Stimulated activated CD4-positive, alpha-beta T cell treated with anti-CD3 and anti-CD28 coated beads, Interleukin-2, amount 100 ng/mL, for 24 hours (primary cell): ENCODE measurements at regions not wholly inside any gene's neighbourhood (a gene's known extent, or its start where the extent isn't known, plus 50 kb on each side); places are given as distances from the start of the nearest gene placed in this dataset.

Experiments used
- DNase-seq, 2 donors: peaks; one replicate each; pipeline ENCODE4 v3.0.0-alpha.2; 2020

DNA sequence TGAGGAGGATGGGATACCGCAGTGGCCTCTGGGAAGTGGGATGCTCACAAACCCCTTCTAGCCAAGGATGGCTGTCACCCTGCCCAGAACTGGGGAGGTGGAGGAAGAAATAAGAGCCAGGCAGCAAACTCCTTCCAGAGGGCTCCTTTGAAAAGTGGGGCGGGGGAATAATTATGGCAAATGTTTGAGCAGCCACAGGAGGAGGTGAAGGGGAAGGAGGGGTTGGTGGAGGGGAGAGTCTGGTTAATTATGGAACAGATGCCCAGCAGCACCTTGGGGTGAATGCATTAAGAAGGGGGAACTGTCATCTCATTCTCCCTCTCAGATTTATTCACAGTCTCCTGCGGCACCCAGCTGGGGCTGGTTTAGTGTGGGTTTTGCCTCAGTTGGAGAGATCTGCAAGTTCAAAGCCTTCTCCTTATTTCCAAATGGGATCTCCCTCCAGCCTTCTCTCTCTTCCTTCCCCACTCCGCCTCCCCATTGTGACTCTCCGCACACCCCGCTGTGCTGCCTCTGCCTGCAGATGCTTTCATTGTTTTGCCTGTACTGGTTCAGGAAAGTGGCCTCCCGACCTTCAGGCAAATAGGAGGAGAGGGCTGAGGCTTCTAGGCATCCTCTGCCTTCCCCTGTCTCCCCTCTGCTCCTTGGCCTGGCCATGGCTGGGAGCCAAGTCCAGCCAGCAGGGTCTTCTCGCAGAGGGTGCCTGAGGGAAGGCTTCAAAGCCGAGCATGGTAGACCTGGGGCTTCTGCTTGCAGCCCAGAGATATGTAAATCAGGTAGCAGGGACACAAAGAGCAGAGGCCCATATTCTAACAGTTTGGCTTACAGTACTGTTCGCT, 457.2 kb upstream of the MEX3C start:
- no peak for DNase-seq

DNA sequence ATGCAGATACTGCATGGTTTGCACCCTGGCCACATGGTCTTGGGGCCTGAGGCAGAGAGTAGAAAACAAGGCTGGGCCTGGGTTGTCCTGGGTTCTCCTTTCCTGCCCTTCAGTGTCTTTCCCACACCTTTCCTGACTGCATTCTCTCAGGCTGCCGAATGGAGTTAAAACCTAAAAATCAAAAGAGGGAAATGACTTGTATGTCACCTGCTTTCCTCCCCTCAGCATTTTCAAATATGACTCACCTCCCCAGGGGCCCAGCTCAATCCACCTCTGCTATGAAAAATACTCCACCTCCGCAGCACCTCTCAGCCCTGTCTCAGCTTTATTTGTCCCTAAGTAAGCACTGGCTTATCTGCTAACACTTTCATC, 457.8 kb upstream of the MEX3C start:
- DNase-seq: no peak

DNA sequence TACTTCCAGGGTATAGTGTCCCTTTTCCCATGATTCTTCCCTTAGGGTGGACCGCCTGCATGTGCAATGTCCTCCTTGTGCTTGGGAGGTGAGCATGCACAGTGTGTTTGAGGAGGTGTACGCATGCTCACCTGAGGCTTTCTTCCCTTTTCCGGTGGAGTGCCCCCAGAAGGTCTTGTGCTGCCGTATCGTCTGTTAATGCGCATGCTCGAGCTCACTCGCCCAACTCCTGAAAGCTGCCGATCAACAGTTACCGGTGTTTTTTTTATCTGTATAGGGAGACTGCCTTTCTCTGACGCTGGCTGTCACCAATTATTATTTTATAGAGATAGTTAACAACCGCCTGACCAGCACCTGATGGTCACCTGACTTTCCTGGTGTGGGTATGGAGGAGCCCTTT, 458.8 kb upstream of the MEX3C start:
- DNase-seq: no peak

DNA sequence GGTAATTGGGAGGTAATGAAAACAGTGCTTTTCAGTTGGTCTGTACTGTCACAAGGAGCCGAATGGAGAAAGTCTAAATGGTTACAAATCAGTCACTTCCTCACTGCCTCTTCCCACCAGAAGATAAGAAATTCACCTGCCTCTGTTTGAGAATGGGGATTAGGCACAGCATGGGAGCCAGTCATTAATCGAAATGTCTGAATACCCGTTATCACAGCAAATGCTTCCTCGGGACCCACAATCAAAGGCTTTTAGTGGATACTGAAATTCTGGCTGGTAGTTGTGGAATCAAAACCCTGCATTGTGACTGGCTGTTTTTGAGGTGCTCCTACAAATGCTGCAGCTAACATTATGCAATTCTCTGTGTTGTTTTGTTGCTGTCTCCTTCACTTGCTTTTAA, 461.0 kb upstream of the MEX3C start:
- DNase-seq: no peak

DNA sequence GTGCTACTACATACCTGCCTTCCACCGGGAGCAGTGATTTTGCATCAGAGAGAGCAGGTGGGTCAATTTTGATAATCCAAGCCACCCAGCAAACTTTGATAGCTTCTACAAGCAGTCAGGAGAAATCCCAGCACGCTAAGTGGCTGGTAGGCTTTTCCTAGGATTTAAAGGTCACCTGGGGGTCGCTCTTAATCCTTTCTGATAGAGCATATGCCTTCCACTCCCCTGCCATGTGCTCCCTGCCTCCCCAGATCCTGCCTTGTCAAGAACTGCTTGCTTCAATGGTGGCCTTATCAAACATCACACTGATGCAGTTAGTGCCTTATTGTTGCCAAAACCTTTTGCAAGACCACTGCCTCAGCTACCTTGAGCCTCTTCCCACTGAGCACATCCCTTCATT, 462.3 kb upstream of the MEX3C start:
- no peak for DNase-seq

DNA sequence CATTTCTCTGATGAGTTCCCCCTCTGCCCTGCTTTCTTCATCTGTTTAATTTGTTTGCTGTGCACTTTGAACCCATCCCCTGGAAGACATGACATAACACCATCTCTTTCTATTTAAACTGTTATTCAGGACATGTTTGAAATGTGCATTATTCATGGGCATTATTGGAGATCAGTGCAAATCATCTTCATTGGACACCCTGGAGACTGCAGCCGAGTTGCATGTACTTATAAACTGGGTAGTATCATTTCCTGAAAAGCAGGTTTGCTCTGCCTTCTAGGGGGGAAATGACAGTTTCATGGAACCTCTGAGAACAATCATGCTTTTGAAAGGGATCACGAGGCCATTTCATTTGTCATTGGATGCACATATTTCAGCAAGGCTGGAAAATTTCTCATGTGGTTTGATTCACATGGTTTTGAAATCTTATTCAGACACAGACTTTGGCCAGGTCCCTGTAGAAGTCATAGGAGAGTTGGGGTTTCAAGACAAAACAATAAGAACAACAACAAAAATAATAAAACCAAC, 462.8 kb upstream of the MEX3C start:
- DNase-seq: no peak

DNA sequence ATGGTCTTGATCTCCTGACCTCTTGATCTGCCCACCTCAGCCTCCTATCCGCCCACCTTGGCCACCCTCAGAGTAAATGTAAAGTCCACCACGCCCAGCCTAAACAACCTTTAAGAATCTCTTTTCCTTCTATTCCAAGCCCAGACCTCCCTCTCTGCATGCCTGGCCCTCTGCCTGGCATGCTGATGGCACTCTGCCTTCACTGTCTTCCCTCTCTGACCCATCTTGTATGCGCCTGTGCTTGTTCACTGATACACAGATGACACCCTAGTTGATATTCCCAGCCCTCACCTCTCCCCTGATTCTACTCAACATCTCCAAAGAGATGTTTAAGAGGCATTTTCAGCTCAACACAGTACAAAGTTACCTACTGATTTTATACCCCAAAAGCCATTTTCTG, 466.8 kb upstream of the MEX3C start:
- no peak for DNase-seq

DNA sequence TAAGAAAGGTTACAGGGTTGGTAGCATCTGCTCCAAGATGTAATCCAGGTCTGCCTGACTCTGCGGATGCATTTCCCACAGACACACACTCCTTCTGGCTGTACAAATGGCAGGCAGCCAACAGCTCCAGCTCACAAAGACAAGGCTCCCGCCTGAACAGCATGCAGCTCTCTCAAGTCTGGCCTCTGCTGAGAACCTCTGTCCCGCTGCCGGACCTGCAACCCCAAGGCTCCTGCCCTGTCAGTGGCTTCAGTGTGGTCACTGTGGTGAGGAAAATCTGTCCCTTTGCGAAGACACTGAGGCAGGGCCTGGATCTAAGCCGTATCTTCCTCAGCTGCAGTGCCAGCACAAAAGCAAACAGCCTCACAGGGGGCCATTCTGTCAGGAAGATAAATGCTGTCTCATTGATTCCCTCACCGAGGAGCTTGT, 469.3 kb upstream of the MEX3C start:
- DNase-seq: no peak

DNA sequence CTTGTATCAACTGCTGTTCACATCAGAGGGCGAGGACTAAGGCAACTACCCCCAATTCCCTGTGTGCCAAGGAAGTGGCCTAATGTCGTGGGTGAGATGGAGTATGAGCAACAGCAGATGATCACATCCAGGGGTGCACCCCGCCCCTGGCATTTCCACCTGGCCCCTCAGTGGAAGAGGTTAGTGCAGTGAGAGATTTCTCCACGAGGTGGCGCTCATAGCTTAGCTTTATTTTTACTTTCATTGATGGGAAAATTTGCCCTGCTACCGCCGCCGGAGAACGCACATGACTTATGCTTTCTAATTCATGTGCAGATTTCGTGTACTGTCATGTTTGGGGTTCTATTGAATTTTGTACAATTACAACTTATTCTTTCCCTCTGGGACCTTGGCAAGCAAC, 470.6 kb upstream of the MEX3C start:
- DNase-seq: peak; percentile 51 to 70

DNA sequence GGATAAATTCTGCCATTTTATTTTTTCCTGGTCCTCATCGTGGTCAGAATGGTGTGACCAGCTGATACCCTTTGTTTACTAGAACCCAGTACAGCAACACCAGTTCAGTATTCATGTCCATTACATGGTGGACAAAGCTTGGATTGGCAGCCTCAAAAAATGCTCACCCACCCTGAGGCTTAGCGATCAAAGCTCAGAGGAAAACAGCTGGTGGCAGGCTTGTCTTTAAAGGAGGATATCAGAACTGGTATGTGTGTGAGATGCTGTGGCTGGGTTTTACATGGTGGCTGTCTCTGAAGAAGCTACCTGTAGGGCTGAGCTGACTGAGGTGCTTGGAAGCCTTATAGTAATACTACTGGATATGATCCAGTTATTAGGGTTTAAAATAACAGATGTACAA, 471.1 kb upstream of the MEX3C start:
- no peak for DNase-seq

DNA sequence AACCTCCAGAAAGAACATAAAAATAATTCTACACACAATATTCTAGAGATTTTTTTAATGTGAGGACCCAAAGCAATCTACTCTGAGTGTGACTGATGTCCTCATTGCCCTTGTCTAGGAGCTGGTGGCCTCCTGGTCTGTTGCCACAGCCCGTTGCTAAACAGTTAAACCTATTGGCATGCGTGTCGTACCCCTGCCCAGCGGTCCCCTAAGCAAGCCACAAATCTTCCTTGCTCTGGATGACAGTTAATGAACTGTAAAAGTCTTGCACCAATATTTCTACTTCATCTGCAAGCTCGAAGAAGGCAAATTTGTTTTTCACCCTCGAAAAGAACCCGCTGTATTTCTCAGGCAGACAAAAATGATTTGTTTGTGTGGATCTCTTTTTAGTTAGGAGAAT, 489.1 kb upstream of the MEX3C start:
- DNase-seq: no peak

DNA sequence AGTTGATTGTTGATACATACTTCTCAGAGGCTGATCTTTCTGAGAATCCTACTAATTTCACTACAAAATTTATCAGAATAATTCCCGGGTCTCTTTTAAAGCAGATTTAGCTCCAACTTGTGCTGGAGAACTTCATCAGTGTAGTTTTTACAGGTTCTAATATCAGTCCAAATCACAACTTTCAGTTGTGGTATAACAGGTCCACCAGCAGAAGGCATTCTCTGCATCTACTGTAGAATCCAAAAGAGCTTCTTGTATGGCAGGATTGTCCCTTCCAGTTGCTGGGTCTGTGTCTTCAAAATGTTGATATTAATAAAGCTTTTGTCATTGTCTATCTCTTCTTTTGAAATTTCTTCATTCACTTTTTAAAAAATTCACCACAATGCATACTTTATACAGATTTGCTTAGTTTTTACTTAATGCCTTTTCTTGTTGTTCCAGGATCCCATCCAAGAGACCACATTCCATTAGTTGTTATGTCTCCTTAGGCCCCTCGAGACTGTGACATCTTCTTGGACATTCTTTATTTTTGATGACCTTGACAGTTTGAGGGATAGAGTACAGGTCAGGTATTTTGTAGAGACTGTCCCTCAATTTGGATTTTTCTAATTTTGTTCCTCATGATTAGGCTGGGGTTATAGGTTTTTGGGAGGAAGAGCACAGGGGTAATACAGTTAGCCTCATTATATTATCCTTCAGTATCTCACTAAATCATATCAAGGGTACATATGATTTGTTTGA, 490.5 kb upstream of the MEX3C start:
- no peak for DNase-seq

DNA sequence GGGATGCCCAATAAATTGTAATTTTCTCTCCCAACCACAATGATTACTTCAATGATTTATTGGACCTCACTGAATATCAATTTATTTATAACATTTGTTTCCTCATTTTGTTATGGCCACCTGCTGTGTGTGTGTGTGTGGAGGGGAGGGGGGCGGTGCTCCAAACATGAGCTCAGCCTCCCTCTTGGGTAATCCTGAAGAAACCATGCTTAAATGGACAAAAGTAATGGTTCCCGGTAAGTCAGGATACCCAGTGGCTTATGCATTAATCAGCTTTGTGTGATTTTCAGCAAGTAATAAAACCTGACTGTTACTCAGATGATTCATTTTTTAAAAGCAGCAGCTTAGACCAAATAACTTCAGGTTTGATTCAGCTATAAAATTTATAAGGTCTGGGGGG, 495.1 kb upstream of the MEX3C start:
- DNase-seq: no peak

DNA sequence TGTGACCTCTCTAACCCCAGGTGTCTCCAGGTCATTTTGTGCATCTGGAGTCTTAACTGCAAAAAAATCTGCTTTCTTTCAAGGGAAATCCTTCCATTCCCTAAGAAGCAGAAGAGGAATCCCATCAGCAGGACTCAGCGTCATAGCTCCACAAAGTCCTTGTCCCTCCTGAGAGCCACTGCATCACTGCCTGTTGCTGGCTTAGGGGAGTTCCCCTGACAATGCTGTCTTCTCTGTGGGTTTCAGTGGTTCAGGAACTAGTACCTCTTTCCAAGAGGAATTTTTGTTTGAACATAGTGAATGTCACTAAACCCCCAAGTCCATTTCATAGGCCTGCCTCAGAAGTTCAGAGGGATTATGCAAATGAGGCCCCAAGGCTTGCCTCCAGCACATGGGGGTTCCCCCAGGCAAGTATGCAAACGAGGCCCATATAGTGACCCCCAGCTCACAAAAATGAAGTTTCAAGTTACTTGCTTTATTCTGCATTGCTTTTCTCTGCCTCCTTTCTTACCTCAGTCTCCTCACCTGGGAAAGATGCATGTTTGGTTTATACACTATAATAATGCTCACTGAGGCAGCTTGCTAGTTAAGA, 513.9 kb upstream of the MEX3C start:
- DNase-seq: no peak

DNA sequence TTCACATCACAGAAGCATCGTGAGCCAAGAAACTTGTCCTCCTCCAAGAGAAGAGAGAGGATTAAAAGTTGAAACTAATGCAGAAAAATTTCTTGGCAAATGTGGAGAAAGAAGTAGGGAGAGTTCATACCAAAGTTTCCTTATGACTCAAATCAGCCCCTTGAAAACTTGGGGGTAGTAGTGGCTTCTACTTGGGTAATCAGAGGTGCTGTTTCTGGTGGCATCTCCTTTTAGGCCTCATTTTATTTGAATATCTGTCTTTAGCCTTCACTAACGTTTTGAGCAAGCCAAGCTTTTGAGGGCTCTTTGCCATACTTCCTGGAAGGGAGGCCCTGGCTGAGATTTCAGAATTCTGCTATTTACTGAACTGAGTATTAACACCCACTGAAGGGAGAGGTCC, 515.3 kb upstream of the MEX3C start:
- DNase-seq: no peak

DNA sequence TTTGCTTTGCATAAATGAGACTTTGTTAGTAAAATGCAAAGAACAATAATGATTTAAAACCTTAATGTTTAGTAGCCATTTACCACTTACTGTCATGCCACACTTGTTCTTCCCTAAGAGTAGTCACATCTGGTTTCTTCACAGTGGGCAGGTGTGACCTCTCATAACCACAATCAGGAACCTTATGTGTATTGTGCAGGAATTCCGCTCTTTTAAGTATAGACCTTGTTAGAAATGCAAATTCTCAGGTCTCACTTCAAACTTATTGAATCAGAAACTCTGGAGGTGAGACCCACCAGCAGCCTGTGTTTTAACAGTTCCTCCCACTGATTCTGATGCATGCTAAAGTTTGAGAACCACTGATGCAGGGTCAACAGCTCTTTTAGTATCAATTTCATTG, 518.8 kb upstream of the MEX3C start:
- no peak for DNase-seq

DNA sequence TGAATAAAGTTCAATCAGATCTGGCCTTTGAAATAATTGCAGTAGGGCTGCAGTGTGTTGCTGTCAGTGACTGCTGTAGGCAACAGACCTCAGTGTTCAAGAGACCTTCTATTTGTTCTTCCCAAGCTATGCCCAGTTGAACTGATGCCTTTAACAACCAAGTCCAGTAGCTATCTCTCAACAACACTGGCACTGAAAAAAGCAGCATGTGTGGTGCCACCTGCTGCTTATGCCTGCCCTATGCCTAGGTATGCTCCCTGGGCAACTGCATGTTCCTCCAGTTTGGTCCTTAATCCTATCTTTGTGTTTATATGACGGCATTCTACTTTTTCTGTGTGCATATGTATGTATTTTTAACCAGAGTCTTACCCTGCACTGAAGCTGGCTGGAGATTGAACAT, 523.9 kb upstream of the MEX3C start:
- no peak for DNase-seq

DNA sequence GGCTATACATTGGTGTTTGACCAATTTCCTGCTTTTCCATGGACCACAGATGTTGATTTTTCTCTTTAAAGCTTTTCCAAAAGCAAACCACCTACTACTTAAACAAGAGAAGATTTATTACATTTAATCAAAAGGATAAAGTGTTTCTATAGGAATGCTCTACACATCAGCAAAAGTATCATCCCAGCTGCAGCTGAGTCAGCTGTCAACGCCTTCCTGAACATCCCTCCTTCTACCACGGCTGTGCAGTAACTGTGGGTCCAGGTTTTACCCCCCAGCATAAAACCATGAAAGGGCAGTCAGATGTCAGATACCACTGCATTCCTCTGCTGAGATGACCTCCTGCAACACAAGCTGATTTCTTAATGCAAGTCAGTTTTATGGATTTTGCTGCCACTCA, 524.5 kb upstream of the MEX3C start:
- no peak for DNase-seq

DNA sequence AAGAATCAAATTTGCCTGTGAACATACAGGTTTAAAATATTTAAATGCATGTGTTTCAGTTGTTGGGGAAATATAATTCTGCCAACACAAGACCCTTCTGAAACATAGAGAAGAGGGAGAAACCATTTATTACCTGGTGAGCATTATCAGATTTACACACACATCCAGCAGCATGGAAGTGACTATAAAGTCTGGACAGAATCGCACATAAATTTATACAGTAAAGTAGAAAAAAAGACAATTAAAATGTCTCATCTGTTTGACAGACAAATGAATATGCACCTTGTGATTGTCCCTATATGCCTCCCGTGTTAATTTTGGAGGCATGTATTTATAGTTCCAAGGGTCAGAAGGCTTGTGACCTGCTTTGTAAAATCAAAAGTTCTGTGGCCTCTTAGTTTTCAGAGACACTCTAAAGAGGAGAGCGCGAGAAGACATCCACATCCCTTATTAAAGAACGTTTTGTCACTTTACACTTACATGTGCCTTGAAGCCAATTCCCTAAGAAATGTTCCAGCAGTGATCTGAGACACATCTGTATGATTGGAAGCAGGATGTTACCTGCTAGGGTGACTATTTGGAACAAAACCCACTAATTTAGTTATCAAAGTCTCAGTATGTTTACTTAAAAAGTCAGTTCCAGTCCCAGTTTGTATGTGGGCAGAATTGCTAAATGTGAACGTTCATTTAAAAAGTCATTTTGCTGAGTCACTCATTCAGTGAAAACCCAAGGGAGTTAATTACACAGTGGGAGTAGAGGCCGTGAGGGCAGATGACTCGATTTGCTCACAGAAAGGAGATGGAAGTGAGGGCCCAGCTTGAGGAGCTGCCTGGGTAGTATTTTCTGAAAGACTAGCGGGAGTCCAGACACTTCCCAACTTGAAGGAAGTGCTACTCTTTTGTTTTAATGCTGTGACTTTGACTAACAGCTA, 527.6 kb upstream of the MEX3C start:
- no peak for DNase-seq

DNA sequence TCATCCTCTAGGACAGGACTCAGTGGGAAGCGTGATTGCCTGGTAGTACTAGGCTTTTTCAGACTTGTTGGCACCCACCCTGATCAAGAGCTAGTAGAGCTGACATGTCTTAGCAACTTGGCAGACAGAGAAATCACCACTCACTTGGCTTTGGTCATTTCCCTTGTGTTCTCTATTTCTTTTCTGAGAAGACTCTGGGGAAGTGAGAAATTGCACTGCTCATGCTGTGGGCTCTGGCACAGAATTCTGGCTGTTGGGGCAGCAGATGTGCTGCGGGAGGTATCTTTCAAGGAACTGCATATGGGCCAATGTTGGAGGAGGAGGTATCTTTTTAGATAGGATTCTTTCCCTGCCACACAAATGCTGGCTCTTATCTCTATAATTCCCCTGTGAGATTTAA, 529.1 kb upstream of the MEX3C start:
- DNase-seq: no peak

DNA sequence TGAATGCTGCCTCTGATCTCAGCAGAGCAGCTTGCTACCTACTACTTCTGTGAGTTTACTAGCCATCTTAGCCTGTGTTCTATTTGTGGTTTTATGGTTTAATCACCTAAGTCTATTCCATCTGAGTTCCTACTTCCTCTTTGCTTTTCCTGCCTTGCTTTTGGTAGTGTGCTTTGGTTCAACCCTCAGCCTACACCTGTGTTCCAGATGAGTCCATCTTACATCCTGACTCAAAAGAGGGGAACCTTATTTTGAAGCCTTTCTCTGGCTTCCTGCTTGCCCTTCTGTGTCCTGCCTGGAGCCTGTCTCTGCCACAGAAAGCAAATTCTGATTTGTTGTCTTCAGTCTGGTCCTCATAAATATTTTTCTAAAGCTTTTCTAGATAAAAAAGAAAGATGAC, 530.3 kb upstream of the MEX3C start:
- DNase-seq: no peak

DNA sequence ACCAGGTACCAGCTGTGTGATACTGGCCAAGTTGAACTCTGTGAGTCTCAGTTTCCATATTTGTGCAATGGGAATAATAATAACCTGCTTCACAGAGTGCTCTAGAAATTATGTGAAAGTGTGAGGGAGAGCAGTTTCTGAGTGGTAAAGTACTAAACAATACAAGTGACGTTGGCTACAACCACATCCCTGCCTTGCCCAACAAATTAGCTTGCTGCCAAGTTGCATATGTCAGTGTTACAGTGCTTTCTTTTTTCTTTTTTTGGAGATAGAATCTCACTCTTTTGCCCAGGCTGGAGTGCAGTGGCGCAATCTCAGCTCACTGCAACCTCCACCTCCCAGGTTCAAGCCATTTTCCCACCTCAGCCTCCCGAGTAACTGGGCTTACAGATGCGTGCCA, 533.6 kb upstream of the MEX3C start:
- DNase-seq: no peak

DNA sequence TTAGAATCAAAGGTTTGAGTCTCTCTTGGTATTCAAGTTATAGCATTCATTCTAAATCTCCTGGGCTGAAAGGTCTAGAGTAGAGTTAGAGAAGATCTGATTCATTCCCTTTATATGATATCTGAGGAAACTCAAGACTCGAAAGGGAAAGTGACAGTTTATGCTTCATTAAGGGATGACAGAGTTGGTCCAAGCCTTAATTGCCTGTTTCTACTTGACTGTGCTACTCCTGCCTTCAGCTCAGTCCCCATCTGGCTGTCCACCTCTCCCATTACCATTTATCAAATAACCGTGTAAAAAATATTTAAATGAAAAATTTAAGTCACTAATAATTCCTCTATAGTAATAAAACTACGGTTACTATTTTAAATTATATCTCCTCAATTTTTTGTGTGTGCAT, 537.1 kb upstream of the MEX3C start:
- DNase-seq: no peak
